ES-I3 (cell line): ENCODE measurements at regions not wholly inside any gene's neighbourhood (a gene's known extent, or its start where the extent isn't known, plus 50 kb on each side); places are given as distances from the start of the nearest gene placed in this dataset.

Source experiments
- H3K36me3 ChIP-seq: 2 replicates; pipeline ENCODE4 v1.6.1; 2013; ENCODE audit warnings: mild to moderate bottlenecking, low read length, control low read depth, moderate library complexity; ENCODE audit not compliant: insufficient read depth
- H3K4me1 ChIP-seq: 2 replicates; pipeline ENCODE4 v1.6.1; 2013; ENCODE audit warnings: mild to moderate bottlenecking, control low read depth, low read length; ENCODE audit not compliant: insufficient read depth
- H3K9ac ChIP-seq: 2 replicates; pipeline ENCODE4 v1.6.1; 2013; ENCODE audit warnings: low read depth, mild to moderate bottlenecking, low read length, moderate library complexity
- H3K9me3 ChIP-seq: 2 replicates; pipeline ENCODE4 v1.6.1; 2013; ENCODE audit warnings: mild to moderate bottlenecking, low read length, moderate library complexity; ENCODE audit not compliant: control insufficient read depth, insufficient read depth

DNA sequence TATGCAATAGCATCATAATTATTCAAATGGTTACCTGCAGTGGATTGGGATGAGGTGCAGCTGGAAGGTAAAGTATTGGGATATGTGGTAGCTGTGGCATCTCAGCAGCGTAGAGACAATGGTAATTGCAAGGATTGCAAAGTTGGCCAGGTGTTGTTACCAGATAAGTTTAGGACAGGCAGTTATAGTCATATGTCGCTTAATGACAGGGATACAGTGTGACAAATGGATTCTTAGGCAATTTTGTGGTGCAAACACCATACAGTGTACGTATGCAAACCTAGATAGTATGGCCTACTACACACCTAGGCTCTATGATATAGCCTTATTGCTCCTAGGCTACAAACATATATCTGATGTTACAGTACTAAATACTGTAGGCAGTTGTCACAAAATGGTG, 163.5 kb upstream of the LYZL2 start:
- no peaks in the 10 kb centered on the region for H3K4me1 ChIP-seq
- H3K9me3 ChIP-seq = no peaks in the 10 kb centered on the region
- no peaks in the 10 kb centered on the region for H3K36me3 ChIP-seq
- H3K9ac ChIP-seq = no peak overlapping the region

DNA sequence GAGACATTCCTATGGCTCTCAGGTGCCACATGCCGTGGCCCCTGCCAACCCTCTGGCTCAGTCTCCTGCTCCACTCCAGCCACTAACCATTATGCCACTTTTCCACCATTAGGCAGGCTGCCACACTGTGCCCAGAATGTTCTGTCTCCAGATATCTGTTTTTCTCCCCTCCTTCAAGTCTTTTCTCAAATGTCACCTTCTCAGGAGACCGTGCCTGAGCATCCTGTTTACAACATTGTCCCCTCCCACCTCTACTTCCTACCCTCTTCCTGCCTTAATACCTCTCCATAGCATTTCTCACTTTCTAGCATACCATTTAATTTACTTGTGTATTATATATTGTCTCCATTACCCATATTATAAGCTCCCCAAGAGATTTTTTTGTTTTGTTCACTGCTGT, 162.5 kb upstream of the LYZL2 start:
- H3K9me3 ChIP-seq = no peaks in the 10 kb centered on the region
- no peak overlapping the region for H3K9ac ChIP-seq
- no peaks in the 10 kb centered on the region for H3K36me3 ChIP-seq
- H3K4me1 ChIP-seq = no peaks in the 10 kb centered on the region

DNA sequence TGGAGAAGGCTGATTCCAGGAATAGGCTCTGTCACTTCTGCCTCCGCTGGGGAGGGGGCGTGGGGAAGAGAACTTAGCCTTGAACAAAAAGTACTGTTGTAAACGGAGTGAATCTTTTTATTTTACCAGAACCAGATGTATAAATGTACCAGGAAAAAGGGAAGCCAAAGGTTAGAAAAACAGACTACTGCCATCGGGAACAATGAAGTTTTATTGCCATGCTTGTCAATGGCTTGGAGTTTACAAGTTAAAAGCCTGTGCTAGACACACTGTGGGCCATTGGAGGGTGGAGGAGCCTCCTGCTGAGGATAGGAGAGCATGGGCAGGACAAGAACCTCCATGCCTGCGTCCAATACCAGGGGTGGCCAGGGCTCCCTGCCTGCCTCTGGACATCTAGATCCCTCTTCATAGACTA, 161.7 kb upstream of the LYZL2 start:
- no peaks in the 10 kb centered on the region for H3K36me3 ChIP-seq
- H3K9ac ChIP-seq = no peak overlapping the region
- H3K4me1 ChIP-seq = no peaks in the 10 kb centered on the region
- H3K9me3 ChIP-seq = no peaks in the 10 kb centered on the region

DNA sequence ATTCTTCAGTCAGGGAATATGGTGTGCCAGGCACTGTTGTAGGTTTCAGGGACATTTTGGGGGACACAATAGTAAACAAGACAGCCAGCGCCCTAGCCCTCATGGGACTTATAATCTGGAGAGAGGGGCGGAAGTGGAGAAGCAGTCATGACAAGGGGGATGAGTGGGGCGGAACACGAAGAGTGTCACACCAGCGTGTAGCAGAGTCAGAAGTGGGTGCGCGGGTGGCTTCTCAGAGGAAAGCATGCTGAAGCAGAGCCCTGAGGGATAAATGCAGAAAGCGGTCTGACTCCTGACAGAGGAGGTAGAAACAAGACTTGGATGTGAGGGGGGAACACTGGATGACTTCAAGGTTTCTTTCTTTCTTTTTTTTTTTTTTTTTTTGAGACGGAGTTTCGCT, 160.3 kb upstream of the LYZL2 start:
- H3K4me1 ChIP-seq = no peaks in the 10 kb centered on the region
- H3K9me3 ChIP-seq = no peaks in the 10 kb centered on the region
- H3K36me3 ChIP-seq = no peaks in the 10 kb centered on the region
- H3K9ac ChIP-seq = no peak overlapping the region

DNA sequence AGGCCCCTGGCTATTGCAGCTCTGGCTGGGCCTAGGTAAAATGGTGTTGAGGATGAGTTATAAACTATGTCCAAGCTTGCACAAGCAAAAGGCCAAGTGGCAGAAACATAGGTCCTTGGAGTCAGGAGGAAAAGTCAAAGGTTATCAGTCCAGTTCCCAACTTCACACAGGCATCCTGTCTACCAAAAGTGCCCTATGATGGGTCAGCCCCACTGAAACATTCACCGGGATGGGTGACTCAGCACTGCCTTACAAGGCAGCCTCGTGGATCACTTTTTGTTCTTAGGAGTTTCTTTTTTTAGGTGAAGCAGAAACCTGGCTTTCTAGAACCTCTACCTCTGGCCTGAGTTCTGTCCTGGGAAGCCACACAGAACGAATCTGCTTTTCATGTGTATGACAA, 158.8 kb upstream of the LYZL2 start:
- Histone ChIP-seq H3K4me1 (no peaks in the 10 kb centered on the region), H3K9ac (no peak overlapping the region)

DNA sequence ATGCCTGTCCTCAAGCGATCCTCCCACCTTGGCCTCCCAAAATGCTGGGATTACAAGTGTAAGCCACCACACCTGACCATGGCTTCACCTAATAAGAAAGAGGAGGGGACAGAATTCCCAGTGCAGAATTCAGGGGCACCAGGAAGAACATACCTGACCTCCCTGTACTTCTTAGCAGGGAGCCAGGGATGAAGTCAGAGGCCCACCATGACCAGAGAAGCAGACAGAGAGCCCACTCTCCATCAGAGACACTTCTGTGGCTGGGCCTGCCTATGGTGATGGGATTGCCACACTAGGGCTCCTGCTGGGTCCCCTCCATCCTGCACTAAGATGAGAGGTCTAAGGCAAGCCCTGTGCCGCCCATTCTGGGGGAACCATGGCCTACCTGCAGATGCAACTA, 157.4 kb upstream of the LYZL2 start:
- H3K36me3 ChIP-seq = no peaks in the 10 kb centered on the region
- H3K9ac ChIP-seq = no peak overlapping the region
- no peaks in the 10 kb centered on the region for H3K9me3 ChIP-seq
- peaks cover 6% of the 10 kb centered on the region for H3K4me1 ChIP-seq

More for the DNA sequence above, 158.8 kb upstream of the LYZL2 start:
- Histone ChIP-seq H3K36me3 (no peaks in the 10 kb centered on the region), H3K9me3 (no peaks in the 10 kb centered on the region)

DNA sequence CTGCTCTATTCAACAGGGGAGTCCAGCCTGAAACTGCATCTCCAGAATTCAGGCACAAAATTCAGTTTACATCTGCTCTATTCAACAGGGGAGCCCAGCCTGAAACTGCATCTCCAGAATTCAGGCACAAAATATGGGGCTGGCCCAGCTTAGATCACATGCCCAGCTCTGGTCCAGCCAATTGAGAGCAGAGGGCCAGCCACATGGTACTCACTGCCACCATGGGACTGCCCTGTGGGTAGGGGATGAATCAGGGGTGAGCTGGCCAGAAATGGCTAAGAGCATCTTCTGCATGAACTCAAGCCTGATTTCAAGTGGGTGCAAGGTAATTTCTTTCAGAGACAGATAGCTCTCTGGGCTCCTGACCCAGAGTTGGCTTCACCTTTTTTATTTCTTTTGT, 156.6 kb upstream of the LYZL2 start:
- peaks cover 6% of the 10 kb centered on the region for H3K4me1 ChIP-seq
- H3K36me3 ChIP-seq = no peaks in the 10 kb centered on the region
- no peaks in the 10 kb centered on the region for H3K9me3 ChIP-seq
- no peak overlapping the region for H3K9ac ChIP-seq

DNA sequence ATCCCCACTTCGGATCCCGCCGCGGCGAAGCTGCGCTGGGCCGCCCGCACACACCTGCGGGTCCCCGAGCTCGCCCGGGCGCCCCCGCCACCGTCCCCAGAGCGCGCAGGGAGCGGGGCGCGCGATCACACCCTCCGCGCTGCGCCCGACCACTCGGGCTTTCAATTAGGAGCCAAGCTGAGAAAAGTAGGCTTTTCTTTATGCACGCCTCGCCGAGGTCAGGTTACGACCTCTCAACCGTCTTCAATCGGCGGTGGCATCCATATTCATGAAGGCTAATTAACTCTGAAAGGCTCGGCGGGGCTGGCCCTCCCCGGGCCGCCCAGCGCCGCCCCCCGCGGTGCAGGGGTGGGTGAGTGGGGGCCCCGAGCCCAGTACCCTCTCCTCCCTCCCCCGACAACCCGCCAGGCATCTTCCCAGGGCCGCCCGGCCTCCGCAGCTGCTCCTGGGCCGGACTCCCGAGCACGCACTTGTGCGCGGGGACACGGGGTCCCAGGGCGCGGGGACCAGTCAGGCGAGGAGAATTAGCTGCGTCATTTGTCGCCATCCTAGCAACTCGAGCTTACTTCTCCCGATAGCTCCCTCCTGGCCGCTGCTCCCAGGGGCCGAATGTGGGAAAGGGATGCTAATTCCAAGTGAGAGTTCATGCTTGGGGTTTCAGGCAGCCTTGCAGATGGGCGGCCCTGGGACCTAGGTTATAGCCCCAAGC, 155.5 kb upstream of the LYZL2 start:
- Histone ChIP-seq H3K4me1 (peaks cover 6% of the 10 kb centered on the region), H3K9ac (peak overlapping the region; percentile 70)

DNA sequence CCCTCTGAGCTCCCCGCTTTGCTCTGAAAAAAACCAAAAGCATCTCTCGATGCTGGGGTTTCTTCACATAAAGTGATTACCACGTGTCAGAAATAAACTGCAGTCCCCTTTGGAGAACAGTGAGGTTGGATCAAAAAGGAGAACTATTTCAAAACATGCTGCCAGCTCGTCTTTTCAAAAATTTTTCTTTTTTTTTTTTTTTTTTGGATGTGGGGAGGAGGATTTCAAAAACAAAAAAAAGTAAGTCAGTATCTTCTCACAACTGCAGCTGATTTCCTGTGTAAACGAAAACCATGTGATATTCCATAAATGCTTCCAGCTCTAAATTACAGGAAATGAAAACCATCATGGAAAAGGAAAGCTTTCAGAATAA, 155.0 kb upstream of the LYZL2 start:
- no peaks in the 10 kb centered on the region for H3K9me3 ChIP-seq
- peak overlapping the region; percentile 70 for H3K9ac ChIP-seq

More for the DNA sequence above, 155.5 kb upstream of the LYZL2 start:
- Histone ChIP-seq H3K9me3 (no peaks in the 10 kb centered on the region), H3K36me3 (no peaks in the 10 kb centered on the region)

DNA sequence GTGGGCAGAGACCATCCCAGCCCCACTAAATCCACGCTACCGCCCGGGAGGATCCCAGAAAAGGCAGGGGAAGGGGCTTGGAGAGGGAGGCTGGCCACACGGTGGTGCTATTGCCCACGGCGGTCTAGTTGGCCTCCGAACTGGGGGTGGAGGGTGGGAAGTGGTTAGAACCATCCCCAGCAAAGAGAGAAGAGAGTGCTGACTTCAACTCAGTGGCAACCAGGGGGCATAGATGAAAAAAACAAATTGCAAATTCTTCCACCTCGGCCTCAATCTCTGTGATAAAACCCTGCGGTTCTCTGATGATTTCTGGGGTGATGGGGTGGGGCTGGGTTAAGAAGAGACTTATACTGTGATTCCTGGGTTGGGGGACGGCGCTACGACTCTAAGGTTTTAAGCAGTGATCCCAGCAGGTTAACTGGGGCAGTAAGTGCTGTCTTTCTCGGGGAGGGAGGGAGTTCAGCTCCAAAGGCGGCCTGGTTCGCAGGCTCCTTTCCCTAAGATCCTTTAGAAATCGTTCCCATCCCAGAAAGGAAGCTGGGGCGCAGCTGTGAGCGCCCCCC, 154.5 kb upstream of the LYZL2 start:
- Histone ChIP-seq H3K9me3 (no peaks in the 10 kb centered on the region), H3K4me1 (peaks cover 6% of the 10 kb centered on the region), H3K9ac (peak overlapping the region; percentile 52; the same call in 1 of the 2 replicates), H3K36me3 (no peaks in the 10 kb centered on the region)

More for the DNA sequence above, 155.0 kb upstream of the LYZL2 start:
- peaks cover 6% of the 10 kb centered on the region for H3K4me1 ChIP-seq
- H3K36me3 ChIP-seq = no peaks in the 10 kb centered on the region

DNA sequence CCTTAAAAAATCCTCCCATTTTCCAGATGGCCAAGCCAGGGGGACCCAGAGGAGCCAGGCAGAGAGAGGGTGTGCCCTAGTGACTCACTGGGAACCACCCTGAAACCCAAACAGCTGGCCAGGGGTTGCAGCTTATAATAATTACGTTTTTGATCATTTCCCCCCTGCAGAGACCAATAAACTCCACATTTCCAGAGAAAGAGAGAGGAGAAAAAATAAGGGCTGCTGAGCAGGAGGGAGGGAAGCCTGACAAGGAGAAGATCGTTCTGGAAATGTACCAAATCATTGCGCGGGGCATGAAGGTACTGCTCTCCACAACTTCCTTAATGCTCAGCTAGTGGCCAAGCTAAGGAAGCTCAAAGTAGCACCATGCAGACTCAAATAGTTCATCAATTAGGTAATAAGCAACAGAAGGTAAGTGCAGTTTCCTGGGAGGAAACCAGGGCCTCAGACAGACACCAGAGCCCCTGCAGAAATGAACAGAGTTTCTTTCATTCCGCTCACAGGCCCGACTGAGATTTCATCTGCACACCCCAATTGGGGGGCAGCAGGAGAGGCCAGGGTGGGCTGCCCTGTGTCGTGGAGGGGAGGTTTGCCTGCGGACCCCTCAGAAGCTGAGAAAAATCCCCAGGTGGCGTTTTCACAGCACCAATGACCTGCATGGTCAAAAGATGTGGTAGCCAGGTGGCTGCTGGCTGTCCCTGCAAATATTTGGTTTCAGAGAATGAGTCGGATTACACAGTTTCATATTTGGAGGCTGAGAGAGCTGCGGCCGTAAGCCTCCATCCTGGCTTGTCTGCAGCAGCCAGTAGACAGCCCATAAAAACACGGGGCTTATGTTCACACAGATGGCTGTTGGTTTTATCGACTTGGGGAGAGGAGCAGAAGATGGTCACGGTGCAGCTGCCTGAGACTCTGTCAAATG, 153.2 kb upstream of the LYZL2 start:
- Histone ChIP-seq H3K4me1 (peaks cover 6% of the 10 kb centered on the region), H3K36me3 (no peaks in the 10 kb centered on the region), H3K9ac (no peak overlapping the region), H3K9me3 (no peaks in the 10 kb centered on the region)

DNA sequence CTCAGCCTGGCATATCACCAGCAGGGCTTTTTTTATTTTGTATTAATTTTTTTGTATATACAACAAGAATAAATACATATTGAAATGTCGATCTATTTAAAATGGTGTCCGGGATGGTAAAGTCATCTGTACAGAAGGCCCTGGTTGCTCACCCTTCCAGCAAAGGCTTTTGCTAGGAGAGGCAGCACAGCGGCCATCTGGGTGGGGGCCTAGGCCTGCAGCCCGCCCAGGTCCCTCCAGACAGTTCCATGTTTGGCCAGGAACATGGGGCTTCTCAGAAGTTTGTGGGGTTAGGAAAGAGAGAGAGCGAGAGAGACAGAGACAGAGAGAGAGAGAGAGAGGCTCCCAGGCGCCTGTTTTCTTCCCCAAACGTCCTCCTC, 152.6 kb upstream of the LYZL2 start:
- peaks cover 6% of the 10 kb centered on the region for H3K4me1 ChIP-seq
- H3K9ac ChIP-seq = no peak overlapping the region
- H3K36me3 ChIP-seq = no peaks in the 10 kb centered on the region
- H3K9me3 ChIP-seq = no peaks in the 10 kb centered on the region

DNA sequence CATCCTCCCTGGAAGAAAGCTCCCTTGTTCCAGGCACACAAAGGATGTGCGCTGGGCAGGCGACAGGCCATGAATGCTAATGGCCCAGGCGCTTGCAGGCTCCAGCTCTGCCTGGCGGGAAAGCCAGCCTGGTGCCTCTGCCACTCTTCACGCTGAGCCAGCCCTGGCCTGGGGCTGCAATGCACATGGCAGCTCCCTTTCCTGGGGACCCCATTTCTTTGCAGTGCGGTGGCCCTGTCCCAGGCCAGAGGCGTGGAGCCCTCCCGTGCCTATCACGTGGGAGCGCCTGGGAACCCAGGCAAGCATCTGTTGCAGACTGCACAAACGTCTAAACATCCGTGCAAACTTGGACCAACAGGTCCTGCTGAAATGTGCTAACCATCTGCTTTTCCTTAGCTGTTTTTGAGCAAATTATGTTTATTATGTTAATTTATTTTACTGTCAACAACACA, 152.1 kb upstream of the LYZL2 start:
- Histone ChIP-seq H3K9ac (no peak overlapping the region), H3K4me1 (peaks cover 6% of the 10 kb centered on the region), H3K36me3 (no peaks in the 10 kb centered on the region), H3K9me3 (no peaks in the 10 kb centered on the region)

DNA sequence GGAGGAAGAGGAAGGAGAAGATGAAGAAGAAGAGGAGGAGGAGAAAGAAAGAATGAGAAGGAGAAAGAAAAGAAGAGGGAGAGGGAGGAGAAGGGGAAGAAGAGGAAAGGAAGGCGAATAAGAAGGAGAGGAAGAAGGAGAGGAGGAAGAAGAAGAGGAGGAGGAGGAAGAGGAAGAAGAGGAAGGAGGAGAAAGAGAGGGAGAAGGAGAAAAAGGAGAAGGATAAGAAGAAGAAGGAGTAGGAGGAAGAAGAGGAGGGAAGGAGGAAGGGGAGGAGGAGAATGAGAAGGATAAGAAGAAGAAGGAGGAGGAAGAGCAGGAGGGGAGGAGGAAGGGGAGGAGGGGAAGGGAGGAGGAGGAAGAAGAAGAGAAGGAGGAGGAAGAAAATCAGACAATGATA, 149.2 kb upstream of the LYZL2 start:
- H3K4me1 ChIP-seq = peaks cover 6% of the 10 kb centered on the region
- H3K36me3 ChIP-seq = no peaks in the 10 kb centered on the region
- no peaks in the 10 kb centered on the region for H3K9me3 ChIP-seq
- H3K9ac ChIP-seq = no peak overlapping the region
